PC-9 (cell line): ENCODE measurements at regions not wholly inside any gene's neighbourhood (a gene's known extent, or its start where the extent isn't known, plus 50 kb on each side); places are given as distances from the start of the nearest gene placed in this dataset.

Experiments
- BruUV-seq: library from RNA; stranded (reverse); fragments of 400-500 nt; replicated peaks from 2 replicates; lab custom pipeline; 2021; lab: Mats Ljungman, UMichigan
- CTCF ChIA-PET: fragments of 300-600 bp; sonication (Branson Sonifier 250); formaldehyde crosslinking; loops from one replicate; lab custom pipeline; 2022; ENCODE audit warnings: antibody characterized with exemption; lab: Charles Lee
- POLR2A ChIA-PET: fragments of 300-600 bp; sonication (Branson Sonifier 250); formaldehyde crosslinking; loops from one replicate; lab custom pipeline; 2022; ENCODE audit warnings: antibody characterized with exemption; ENCODE audit not compliant: unreplicated experiment; lab: Charles Lee
- DNase-seq, 2 experiments: peaks; one replicate each; pipeline versions ENCODE4 v3.0.0 to v3.0.0-alpha.2; 2015 to 2022; ENCODE audit warnings: mixed read lengths in 1 of 2
- H2AFZ ChIP-seq: fragments of 200-600 bp; sonication (generic); 2 replicates; pipeline ENCODE4 v1.8.1; 2017; ENCODE audit warnings: antibody characterized with exemption
- H3F3A ChIP-seq: fragments of 200-600 bp; sonication (generic); 2 replicates; pipeline ENCODE4 v1.8.1; 2017; ENCODE audit warnings: antibody characterized with exemption, mild to moderate bottlenecking, low read depth; ENCODE audit not compliant: insufficient read depth
- H3K27ac ChIP-seq: fragments of 200-600 bp; sonication (generic); 2 replicates; pipeline ENCODE4 v1.6.1; 2016; ENCODE audit warnings: mixed run types
- H3K27me3 ChIP-seq: fragments of 200-600 bp; sonication (generic); 2 replicates; pipeline ENCODE4 v1.6.1; 2016; ENCODE audit warnings: low read depth, mixed run types; ENCODE audit not compliant: insufficient read depth
- H3K36me3 ChIP-seq: fragments of 200-600 bp; sonication (generic); 2 replicates; pipeline ENCODE4 v1.6.1; 2016; ENCODE audit warnings: low read depth, mixed run types
- H3K4me1 ChIP-seq: fragments of 200-600 bp; sonication (generic); replicated peaks from 2 replicates; pipeline ENCODE4 v1.6.1; 2016; ENCODE audit warnings: mixed run types; ENCODE audit not compliant: insufficient read depth
- H3K4me2 ChIP-seq: fragments of 200-600 bp; sonication (generic); 2 replicates; pipeline ENCODE4 v1.6.1; 2017; ENCODE audit warnings: mixed run types
- H3K4me3 ChIP-seq: fragments of 200-600 bp; sonication (generic); 2 replicates; pipeline ENCODE4 v1.6.1; 2016; ENCODE audit warnings: mixed run types
- H3K79me2 ChIP-seq: fragments of 200-600 bp; sonication (generic); 2 replicates; pipeline ENCODE4 v1.6.1; 2017; ENCODE audit warnings: low read depth, mixed run types
- H3K9me2 ChIP-seq: fragments of 200-600 bp; sonication (generic); 2 replicates; pipeline ENCODE4 v1.8.1; 2017; ENCODE audit warnings: mild to moderate bottlenecking; ENCODE audit not compliant: insufficient read depth
- H3K9me3 ChIP-seq: fragments of 200-600 bp; sonication (generic); 2 replicates; pipeline ENCODE4 v1.8.1; 2016; ENCODE audit warnings: low read depth; ENCODE audit not compliant: insufficient read depth
- H4K20me1 ChIP-seq: fragments of 200-600 bp; sonication (generic); 2 replicates; pipeline ENCODE4 v1.8.1; 2017; ENCODE audit not compliant: insufficient read depth
- CTCF ChIP-seq: fragments of 200-600 bp; sonication (generic); conservative IDR thresholded peaks from 2 replicates; pipeline ENCODE4 v1.6.1; 2017; ENCODE audit warnings: mixed run types, antibody characterized with exemption, mild to moderate bottlenecking, moderate library complexity
- EZH2 ChIP-seq: fragments of 200-600 bp; sonication (generic); IDR thresholded peaks from 2 replicates; pipeline ENCODE4 v1.8.0; 2017; ENCODE audit warnings: antibody characterized with exemption, low read depth
- intact Hi-C: fragments of 100-400 bp; cut with micrococcal nuclease; formaldehyde crosslinking; loops from one replicate; pipeline ENCODE4 v1.10.0; 2022; ENCODE audit not compliant: unreplicated experiment

- no peaks in the 10 kb centered on the region for H3K9me3 ChIP-seq
- H3K79me2 ChIP-seq: no peaks in the 10 kb centered on the region
- no peaks in the 10 kb centered on the region for H3K36me3 ChIP-seq
- peaks cover 4% of the 10 kb centered on the region; the same call in 1 of the 2 replicates for H3F3A ChIP-seq
- DNase-seq: no peak
- H3K27ac ChIP-seq: no peak overlapping the region
- intact Hi-C loops: no loop called here
- no peaks in the 10 kb centered on the region for H3K9me2 ChIP-seq
- no peaks in the 10 kb centered on the region for H3K27me3 ChIP-seq
- CTCF ChIA-PET: no interaction called here
- H3K4me1 ChIP-seq: peaks cover 8% of the 10 kb centered on the region
- BruUV-seq: no TSS peak
- POLR2A ChIA-PET: no interaction called here
- H2AFZ ChIP-seq: 0 out of 2 replicates have a peak overlapping the region, but pooled peaks have one; percentile 33
- H3K4me2 ChIP-seq: no peak overlapping the region
- H3K4me3 ChIP-seq: no peak overlapping the region
- TF ChIP-seq CTCF (no peak), EZH2 (no peak)
- H4K20me1 ChIP-seq: no peaks in the 10 kb centered on the region
Measured at GRCh38 chrX:144798972-144799371, 448.3 kb upstream of the SPANXN1 start.

DNA sequence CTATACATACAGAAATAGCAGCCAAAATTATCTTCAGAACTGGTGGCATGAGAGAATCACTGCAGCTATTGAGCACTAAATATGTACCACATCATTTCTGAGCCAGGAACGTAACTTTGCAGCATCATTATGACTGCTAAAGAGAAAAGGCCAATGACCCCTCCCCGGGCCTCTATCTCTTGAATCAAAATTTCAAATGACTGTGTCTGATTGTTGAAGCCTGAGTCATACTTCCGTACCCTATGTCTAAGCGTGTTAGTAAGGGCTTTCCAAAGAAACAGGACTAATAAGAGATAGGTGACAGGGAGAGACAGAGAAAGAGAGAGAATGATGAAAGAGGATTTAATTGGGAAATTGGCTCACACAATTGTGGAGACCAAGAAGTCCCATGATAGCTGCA, 445.5 kb upstream of the SPANXN1 start:
- Histone ChIP-seq H3K27ac (peak overlapping the region; percentile 87), H3K9me2 (no peaks in the 10 kb centered on the region), H3K4me1 (peaks cover 8% of the 10 kb centered on the region), H4K20me1 (no peaks in the 10 kb centered on the region), H3K27me3 (no peaks in the 10 kb centered on the region), H3K79me2 (no peaks in the 10 kb centered on the region), H3K36me3 (no peaks in the 10 kb centered on the region; the same call in 1 of the 2 replicates), H3K4me3 (no peak overlapping the region), H3K9me3 (no peaks in the 10 kb centered on the region), H3K4me2 (peak overlapping the region; percentile 13; the same call in 1 of the 2 replicates), H3F3A (peaks cover 4% of the 10 kb centered on the region; the same call in 1 of the 2 replicates), H2AFZ (0 out of 2 replicates have a peak overlapping the region, but pooled peaks have one; percentile 13)
- intact Hi-C loops: loop anchor here (1.0 kb wide), 2 partner anchors 39 to 69 kb away; no protein-coding TSS in a partner anchor
- peak; percentile 64 to 67 for DNase-seq
- POLR2A ChIA-PET: interaction anchor here (0.7 kb wide), 5 partner anchors 10 to 948 kb away, joined by 3 to 5 read pairs (median 3); no protein-coding TSS in a partner anchor
- no peak for TF ChIP-seq CTCF
- no peak for TF ChIP-seq EZH2
- CTCF ChIA-PET: no interaction called here
- no TSS peak for BruUV-seq

- no peak for DNase-seq
- H2AFZ ChIP-seq: no peak overlapping the region
- H3K27me3 ChIP-seq: no peaks in the 10 kb centered on the region
- H3K9me2 ChIP-seq: no peaks in the 10 kb centered on the region
- no TSS peak for BruUV-seq
- no peak overlapping the region for H3K4me3 ChIP-seq
- no peaks in the 10 kb centered on the region for H3K79me2 ChIP-seq
- TF ChIP-seq CTCF: no peak
- TF ChIP-seq EZH2: no peak
- ChIA-PET POLR2A (no interaction called here), CTCF (no interaction called here)
- no peaks in the 10 kb centered on the region for H3F3A ChIP-seq
- no peak overlapping the region for H3K27ac ChIP-seq
- no peaks in the 10 kb centered on the region for H3K9me3 ChIP-seq
- no peak overlapping the region for H3K4me2 ChIP-seq
- no peaks in the 10 kb centered on the region; the same call in 1 of the 2 replicates for H3K36me3 ChIP-seq
- no peaks in the 10 kb centered on the region for H3K4me1 ChIP-seq
- intact Hi-C loops: no loop called here
- H4K20me1 ChIP-seq: no peaks in the 10 kb centered on the region
Measured at GRCh38 chrX:144809025-144809424, 438.3 kb upstream of the SPANXN1 start.
